ENCODE measurements at regions not wholly inside any gene's neighbourhood (a gene's known extent, or its start where the extent isn't known, plus 50 kb on each side); places are given as distances from the start of the nearest gene placed in this dataset.
"Not testable (repeated sequence)": the region's sequence is repeated elsewhere in the genome, so short reads cannot be mapped to it uniquely, and the experiment has no call there.

- no peak for DNase-seq
Observed at GRCh38 chr19:31821346-31821745, 472.1 kb upstream of the TSHZ3 start.

- no peak for DNase-seq
Observed at GRCh38 chr19:31825134-31826094, 476.2 kb upstream of the TSHZ3 start.

- DNase-seq: no peak
Observed at GRCh38 chr19:31826325-31826724, 477.1 kb upstream of the TSHZ3 start.

GRCh38 chr19:31831421-31832175 is 482.4 kb upstream of the TSHZ3 start:
- no peak for DNase-seq

GRCh38 chr19:31832176-31832548 is 482.9 kb upstream of the TSHZ3 start:
- DNase-seq: no peak

GRCh38 chr19:31834070-31834469 is 484.8 kb upstream of the TSHZ3 start:
- DNase-seq: no peak

- peak in 1 of 2 donors; percentile 6 for DNase-seq
Observed at GRCh38 chr19:31838163-31838815, 489.1 kb upstream of the TSHZ3 start.

GRCh38 chr19:31840371-31840770 is 491.1 kb upstream of the TSHZ3 start:
- DNase-seq: no peak

- no peak for DNase-seq
Observed at GRCh38 chr19:31841755-31842154, 492.5 kb upstream of the TSHZ3 start.

GRCh38 chr19:31863122-31863521 is 482.3 kb upstream of the ZNF507 start:
- no peak for DNase-seq

GRCh38 chr19:31874313-31874712 is 471.1 kb upstream of the ZNF507 start:
- no peak for DNase-seq

GRCh38 chr19:31875591-31875990 is 469.8 kb upstream of the ZNF507 start:
- DNase-seq: no peak

GRCh38 chr19:31880283-31880682 is 465.1 kb upstream of the ZNF507 start:
- no peak for DNase-seq

GRCh38 chr19:31881988-31882387 is 463.4 kb upstream of the ZNF507 start:
- no peak for DNase-seq

- DNase-seq: no peak
Observed at GRCh38 chr19:31882709-31883108, 462.7 kb upstream of the ZNF507 start.

GRCh38 chr19:31883296-31883990 is 462.0 kb upstream of the ZNF507 start:
- no peak for DNase-seq

GRCh38 chr19:31885280-31885853 is 460.0 kb upstream of the ZNF507 start:
- no peak for DNase-seq

- no peak for DNase-seq
Observed at GRCh38 chr19:31890230-31890629, 455.2 kb upstream of the ZNF507 start.

- no peak for DNase-seq
Observed at GRCh38 chr19:31892060-31892459, 453.4 kb upstream of the ZNF507 start.

GRCh38 chr19:31893491-31893890 is 451.9 kb upstream of the ZNF507 start:
- DNase-seq: not testable (repeated sequence)

- no peak for DNase-seq
Observed at GRCh38 chr19:31894451-31894850, 451.0 kb upstream of the ZNF507 start.

GRCh38 chr19:31897292-31897691 is 448.1 kb upstream of the ZNF507 start:
- DNase-seq: no peak
